Dendritic cell treated with granulocyte-macrophage colony-stimulating factor and Interleukin-4, amounts not matched to agents 40 ng/mL and 50 ng/mL, for 4 days (primary cell): ENCODE measurements at regions not wholly inside any gene's neighbourhood (a gene's known extent, or its start where the extent isn't known, plus 50 kb on each side); places are given as distances from the start of the nearest gene placed in this dataset.

ENCODE experiments used
- H3K27ac Mint-ChIP-seq: one replicate; pipeline ENCODE4 v1.8.0; 2022; ENCODE audit warnings: mild to moderate bottlenecking, mixed read lengths
- H3K27me3 Mint-ChIP-seq: one replicate; pipeline ENCODE4 v1.8.0; 2022; ENCODE audit warnings: mild to moderate bottlenecking, mixed read lengths
- H3K36me3 Mint-ChIP-seq: one replicate; pipeline ENCODE4 v1.8.0; 2022; ENCODE audit warnings: low read depth, mixed read lengths
- H3K4me1 Mint-ChIP-seq: one replicate; pipeline ENCODE4 v1.8.0; 2022; ENCODE audit warnings: low read depth, mixed read lengths
- H3K4me3 Mint-ChIP-seq: one replicate; pipeline ENCODE4 v1.8.0; 2022; ENCODE audit warnings: mild to moderate bottlenecking, moderate library complexity, mixed read lengths
- H3K9me3 Mint-ChIP-seq: one replicate; pipeline ENCODE4 v1.8.0; 2022; ENCODE audit warnings: mixed read lengths
- intact Hi-C: fragments of 100-400 bp; cut with micrococcal nuclease; formaldehyde crosslinking; loops from one replicate; pipeline ENCODE4 v1.15.0; 2022

GRCh38 chr2:54360055-54360792 lies 95.9 kb upstream of the SPTBN1 start:
- no peak overlapping the region for H3K27ac Mint-ChIP-seq

GRCh38 chr2:54364409-54364808 lies 91.7 kb upstream of the SPTBN1 start:
- H3K9me3 Mint-ChIP-seq = peaks cover 33% of the 10 kb centered on the region
- no peak overlapping the region for H3K4me3 Mint-ChIP-seq
- H3K4me1 Mint-ChIP-seq = no peaks in the 10 kb centered on the region
- peaks cover 5% of the 10 kb centered on the region for H3K27me3 Mint-ChIP-seq
- no peak overlapping the region for H3K27ac Mint-ChIP-seq
- H3K36me3 Mint-ChIP-seq = no peaks in the 10 kb centered on the region
- intact Hi-C loops = no loop called here

More at GRCh38 chr2:54360055-54360792, 95.9 kb upstream of the SPTBN1 start:
- Mint-ChIP-seq H3K27me3 (peaks cover 8% of the 10 kb centered on the region), H3K36me3 (no peaks in the 10 kb centered on the region), H3K9me3 (peaks cover 6% of the 10 kb centered on the region), H3K4me1 (no peaks in the 10 kb centered on the region), H3K4me3 (no peak overlapping the region)
- intact Hi-C loops = no loop called here

GRCh38 chr2:54365661-54366060 lies 90.5 kb upstream of the SPTBN1 start:
- H3K4me1 Mint-ChIP-seq = no peaks in the 10 kb centered on the region
- peaks cover 33% of the 10 kb centered on the region for H3K9me3 Mint-ChIP-seq
- no peak overlapping the region for H3K4me3 Mint-ChIP-seq
- no peaks in the 10 kb centered on the region for H3K36me3 Mint-ChIP-seq
- no peak overlapping the region for H3K27ac Mint-ChIP-seq
- intact Hi-C loops = no loop called here
- peaks cover 5% of the 10 kb centered on the region for H3K27me3 Mint-ChIP-seq

GRCh38 chr2:54366487-54367280 lies 89.4 kb upstream of the SPTBN1 start:
- no peaks in the 10 kb centered on the region for H3K36me3 Mint-ChIP-seq
- H3K9me3 Mint-ChIP-seq = peaks cover 33% of the 10 kb centered on the region
- H3K4me1 Mint-ChIP-seq = no peaks in the 10 kb centered on the region
- intact Hi-C loops = no loop called here
- H3K4me3 Mint-ChIP-seq = no peak overlapping the region
- peaks cover 5% of the 10 kb centered on the region for H3K27me3 Mint-ChIP-seq
- no peak overlapping the region for H3K27ac Mint-ChIP-seq

GRCh38 chr2:54370405-54371104 lies 85.6 kb upstream of the SPTBN1 start:
- H3K4me1 Mint-ChIP-seq = no peaks in the 10 kb centered on the region
- intact Hi-C loops = no loop called here
- H3K27me3 Mint-ChIP-seq = peaks cover 3% of the 10 kb centered on the region
- no peak overlapping the region for H3K4me3 Mint-ChIP-seq
- peaks cover 23% of the 10 kb centered on the region for H3K9me3 Mint-ChIP-seq
- H3K27ac Mint-ChIP-seq = no peak overlapping the region
- H3K36me3 Mint-ChIP-seq = no peaks in the 10 kb centered on the region

- no peak overlapping the region for H3K27ac Mint-ChIP-seq
- H3K36me3 Mint-ChIP-seq = no peaks in the 10 kb centered on the region
- intact Hi-C loops = no loop called here
Observed at GRCh38 chr2:54371460-54372065, 84.6 kb upstream of the SPTBN1 start.

GRCh38 chr2:54372361-54372760 lies 83.8 kb upstream of the SPTBN1 start:
- H3K36me3 Mint-ChIP-seq = no peaks in the 10 kb centered on the region
- H3K9me3 Mint-ChIP-seq = peaks cover 14% of the 10 kb centered on the region
- H3K4me1 Mint-ChIP-seq = no peaks in the 10 kb centered on the region
- H3K4me3 Mint-ChIP-seq = no peak overlapping the region
- peaks cover 3% of the 10 kb centered on the region for H3K27me3 Mint-ChIP-seq
- H3K27ac Mint-ChIP-seq = no peak overlapping the region
- intact Hi-C loops = no loop called here

More at GRCh38 chr2:54371460-54372065, 84.6 kb upstream of the SPTBN1 start:
- Mint-ChIP-seq H3K27me3 (peaks cover 3% of the 10 kb centered on the region), H3K4me3 (no peak overlapping the region), H3K9me3 (peaks cover 17% of the 10 kb centered on the region), H3K4me1 (no peaks in the 10 kb centered on the region)

- intact Hi-C loops = no loop called here
- Mint-ChIP-seq H3K9me3 (peaks cover 4% of the 10 kb centered on the region), H3K4me3 (no peak overlapping the region), H3K36me3 (no peaks in the 10 kb centered on the region), H3K4me1 (no peaks in the 10 kb centered on the region), H3K27me3 (peaks cover 3% of the 10 kb centered on the region), H3K27ac (no peak overlapping the region)
Observed at GRCh38 chr2:54373855-54374254, 82.3 kb upstream of the SPTBN1 start.

GRCh38 chr2:54374591-54375364 lies 81.3 kb upstream of the SPTBN1 start:
- Mint-ChIP-seq H3K4me3 (no peak overlapping the region), H3K36me3 (no peaks in the 10 kb centered on the region), H3K27me3 (peaks cover 3% of the 10 kb centered on the region), H3K9me3 (no peaks in the 10 kb centered on the region), H3K4me1 (no peaks in the 10 kb centered on the region), H3K27ac (no peak overlapping the region)
- intact Hi-C loops = no loop called here

GRCh38 chr2:54377451-54377850 lies 78.7 kb upstream of the SPTBN1 start:
- peaks cover 3% of the 10 kb centered on the region for H3K27me3 Mint-ChIP-seq
- no peaks in the 10 kb centered on the region for H3K4me1 Mint-ChIP-seq
- H3K4me3 Mint-ChIP-seq = no peak overlapping the region
- no peaks in the 10 kb centered on the region for H3K9me3 Mint-ChIP-seq
- no peaks in the 10 kb centered on the region for H3K36me3 Mint-ChIP-seq
- intact Hi-C loops = no loop called here
- H3K27ac Mint-ChIP-seq = no peak overlapping the region

- Mint-ChIP-seq H3K27ac (no peak overlapping the region), H3K4me1 (no peaks in the 10 kb centered on the region), H3K27me3 (peaks cover 3% of the 10 kb centered on the region), H3K36me3 (no peaks in the 10 kb centered on the region), H3K4me3 (no peak overlapping the region), H3K9me3 (no peaks in the 10 kb centered on the region)
- intact Hi-C loops = no loop called here
Observed at GRCh38 chr2:54377901-54378493, 78.1 kb upstream of the SPTBN1 start.

GRCh38 chr2:54380670-54381069 lies 75.5 kb upstream of the SPTBN1 start:
- H3K4me1 Mint-ChIP-seq = no peaks in the 10 kb centered on the region
- H3K27ac Mint-ChIP-seq = no peak overlapping the region
- no peak overlapping the region for H3K4me3 Mint-ChIP-seq
- H3K36me3 Mint-ChIP-seq = no peaks in the 10 kb centered on the region
- H3K9me3 Mint-ChIP-seq = no peaks in the 10 kb centered on the region
- no peaks in the 10 kb centered on the region for H3K27me3 Mint-ChIP-seq
- intact Hi-C loops = no loop called here

- no peak overlapping the region for H3K27ac Mint-ChIP-seq
Observed at GRCh38 chr2:54381293-54381692, 74.8 kb upstream of the SPTBN1 start.

More at GRCh38 chr2:54381293-54381692, 74.8 kb upstream of the SPTBN1 start:
- H3K4me3 Mint-ChIP-seq = no peak overlapping the region
- intact Hi-C loops = no loop called here
- no peaks in the 10 kb centered on the region for H3K27me3 Mint-ChIP-seq
- no peaks in the 10 kb centered on the region for H3K9me3 Mint-ChIP-seq
- H3K36me3 Mint-ChIP-seq = no peaks in the 10 kb centered on the region
- no peaks in the 10 kb centered on the region for H3K4me1 Mint-ChIP-seq
